ENCODE measurements at regions not wholly inside any gene's neighbourhood (a gene's known extent, or its start where the extent isn't known, plus 50 kb on each side); places are given as distances from the start of the nearest gene placed in this dataset.

DNA sequence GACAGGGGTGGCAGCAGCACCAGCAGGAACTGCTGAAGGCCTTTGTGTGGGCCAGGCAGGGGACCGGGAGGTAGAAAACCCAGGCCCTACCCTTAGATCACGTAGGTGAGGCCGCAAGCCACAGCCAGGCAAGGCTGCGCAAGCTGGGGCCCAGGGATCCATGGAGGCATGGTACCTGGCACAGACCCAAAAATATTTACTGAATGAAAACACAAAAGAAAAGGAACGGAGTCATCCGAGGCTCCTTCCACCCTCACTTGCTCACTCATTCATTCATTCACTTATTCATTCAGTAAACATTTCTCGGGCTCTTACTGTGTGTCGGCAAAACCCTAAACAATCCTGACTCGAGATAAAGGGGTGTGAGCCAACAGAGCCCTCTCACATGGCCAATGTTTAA lies 102.3 kb downstream of the BCOR start:
- TF ChIP-seq CTCF (IDR thresholded peaks at IDR 0.05) (no peak), POLR2A (IDR thresholded peaks at IDR 0.05) (no peak)

Data from thyroid gland (tissue), 4 donors.